ENCODE measurements at regions not wholly inside any gene's neighbourhood (a gene's known extent, or its start where the extent isn't known, plus 50 kb on each side); places are given as distances from the start of the nearest gene placed in this dataset.

DNA sequence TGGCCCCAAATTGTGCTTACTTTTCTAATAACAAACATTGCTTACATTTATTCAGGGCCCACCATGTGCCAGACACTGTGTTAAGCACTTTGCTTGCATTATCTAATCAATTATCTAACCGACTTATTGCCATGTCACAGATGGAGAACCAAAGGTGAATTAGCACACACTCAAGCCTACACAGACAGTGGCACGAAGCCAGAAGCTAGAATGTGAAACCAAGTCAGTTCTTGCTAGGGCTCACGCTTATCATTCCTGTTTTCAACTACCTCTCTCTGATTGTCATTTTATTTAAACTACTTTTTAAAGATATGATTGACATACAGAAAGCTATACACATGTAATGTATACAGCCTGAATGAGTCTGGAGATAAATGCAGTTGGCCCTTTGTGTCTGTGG is 215.7 kb upstream of the CFAP20DC start:
- WGBS, result 73% methylated on average over 3 of the region's 3 CpGs
- TF ChIP-seq ZBTB33 (IDR thresholded peaks at IDR 0.05), result no peak
- TF ChIP-seq HNF4A (conservative IDR thresholded peaks at IDR 0.05), result no peak
- no peak for TF ChIP-seq RAD21 (IDR thresholded peaks at IDR 0.05)
- no peak for TF ChIP-seq CTCF (IDR thresholded peaks at IDR 0.05; ENCODE audit: low read depth, low read length, missing input control)
- TF ChIP-seq FOXA2 (IDR thresholded peaks at IDR 0.05), result no peak
- TF ChIP-seq HNF4G (IDR thresholded peaks at IDR 0.05), result no peak
- TF ChIP-seq JUND (IDR thresholded peaks at IDR 0.05), result no peak
- no peak for TF ChIP-seq TAF1 (conservative IDR thresholded peaks at IDR 0.05)

GRCh38 chr3:59264366-59264765 is 214.5 kb upstream of the CFAP20DC start:
- Histone ChIP-seq H3K27me3 (ENCODE audit: control insufficient read depth in 4 of 4, insufficient read depth in 4 of 4, low read length in 3 of 4) (no peaks in the 10 kb centered on the region), H3K27ac (ENCODE audit: low read depth in 1 of 2, low read length in 2 of 2) (no peak overlapping the region), H3K36me3 (ENCODE audit: control insufficient read depth in 4 of 4, insufficient read depth in 3 of 4, low read depth in 1 of 4, low read length in 3 of 4) (no peaks in the 10 kb centered on the region), H3K9me3 (ENCODE audit: control insufficient read depth in 4 of 4, low read length in 3 of 4) (no peaks in the 10 kb centered on the region), H3K4me3 (ENCODE audit: low read depth in 1 of 3, low read length in 3 of 3) (no peak overlapping the region), H3K4me1 (ENCODE audit: control insufficient read depth in 4 of 4, insufficient read depth in 4 of 4, low read length in 3 of 4) (no peaks in the 10 kb centered on the region), H3K9ac (ENCODE audit: low read depth in 1 of 2, low read length in 2 of 2) (no peak overlapping the region)
- no peak for DNase-seq (ENCODE audit: low spot score)
- whole genome bisulfite sequencing, result 86% methylated on average over 2 of the region's 2 CpGs
- TF ChIP-seq RAD21 (IDR thresholded peaks at IDR 0.05) (peak in 1 of 2 donors; percentile 37), EGR1 (IDR thresholded peaks at IDR 0.05; ENCODE audit: low read depth in 2 of 2) (no peak), TAF1 (conservative IDR thresholded peaks at IDR 0.05) (no peak), SP1 (IDR thresholded peaks at IDR 0.05) (no peak)

More for the DNA sequence above, 215.7 kb upstream of the CFAP20DC start:
- no peak overlapping the region for H3K4me3 ChIP-seq (ENCODE audit: low read depth in 1 of 3, low read length in 3 of 3)
- H3K4me1 ChIP-seq (ENCODE audit: control insufficient read depth in 4 of 4, insufficient read depth in 4 of 4, low read length in 3 of 4), result no peaks in the 10 kb centered on the region
- H3K9me3 ChIP-seq (ENCODE audit: control insufficient read depth in 4 of 4, low read length in 3 of 4), result no peaks in the 10 kb centered on the region
- H3K27me3 ChIP-seq (ENCODE audit: control insufficient read depth in 4 of 4, insufficient read depth in 4 of 4, low read length in 3 of 4), result no peaks in the 10 kb centered on the region
- no peak for DNase-seq (ENCODE audit: low spot score)
- H3K27ac ChIP-seq (ENCODE audit: low read depth in 1 of 2, low read length in 2 of 2), result no peak overlapping the region
- no peak overlapping the region for H3K9ac ChIP-seq (ENCODE audit: low read depth in 1 of 2, low read length in 2 of 2)
- no peaks in the 10 kb centered on the region for H3K36me3 ChIP-seq (ENCODE audit: control insufficient read depth in 4 of 4, insufficient read depth in 3 of 4, low read depth in 1 of 4, low read length in 3 of 4)

GRCh38 chr3:59263152-59263551 is 213.3 kb upstream of the CFAP20DC start:
- 50% methylated on average over 3 of the region's 3 CpGs for WGBS

More at GRCh38 chr3:59263152-59263551, 213.3 kb upstream of the CFAP20DC start:
- no peak for DNase-seq (ENCODE audit: low spot score)
- H3K9ac ChIP-seq (ENCODE audit: low read depth in 1 of 2, low read length in 2 of 2), result no peak overlapping the region
- no peaks in the 10 kb centered on the region for H3K27me3 ChIP-seq (ENCODE audit: control insufficient read depth in 4 of 4, insufficient read depth in 4 of 4, low read length in 3 of 4)
- no peak overlapping the region for H3K4me3 ChIP-seq (ENCODE audit: low read depth in 1 of 3, low read length in 3 of 3)
- H3K27ac ChIP-seq (ENCODE audit: low read depth in 1 of 2, low read length in 2 of 2), result no peak overlapping the region
- no peaks in the 10 kb centered on the region for H3K36me3 ChIP-seq (ENCODE audit: control insufficient read depth in 4 of 4, insufficient read depth in 3 of 4, low read depth in 1 of 4, low read length in 3 of 4)
- H3K9me3 ChIP-seq (ENCODE audit: control insufficient read depth in 4 of 4, low read length in 3 of 4), result no peaks in the 10 kb centered on the region
- H3K4me1 ChIP-seq (ENCODE audit: control insufficient read depth in 4 of 4, insufficient read depth in 4 of 4, low read length in 3 of 4), result no peaks in the 10 kb centered on the region
- no peak for TF ChIP-seq RAD21 (IDR thresholded peaks at IDR 0.05)
- TF ChIP-seq, protein P1, sequence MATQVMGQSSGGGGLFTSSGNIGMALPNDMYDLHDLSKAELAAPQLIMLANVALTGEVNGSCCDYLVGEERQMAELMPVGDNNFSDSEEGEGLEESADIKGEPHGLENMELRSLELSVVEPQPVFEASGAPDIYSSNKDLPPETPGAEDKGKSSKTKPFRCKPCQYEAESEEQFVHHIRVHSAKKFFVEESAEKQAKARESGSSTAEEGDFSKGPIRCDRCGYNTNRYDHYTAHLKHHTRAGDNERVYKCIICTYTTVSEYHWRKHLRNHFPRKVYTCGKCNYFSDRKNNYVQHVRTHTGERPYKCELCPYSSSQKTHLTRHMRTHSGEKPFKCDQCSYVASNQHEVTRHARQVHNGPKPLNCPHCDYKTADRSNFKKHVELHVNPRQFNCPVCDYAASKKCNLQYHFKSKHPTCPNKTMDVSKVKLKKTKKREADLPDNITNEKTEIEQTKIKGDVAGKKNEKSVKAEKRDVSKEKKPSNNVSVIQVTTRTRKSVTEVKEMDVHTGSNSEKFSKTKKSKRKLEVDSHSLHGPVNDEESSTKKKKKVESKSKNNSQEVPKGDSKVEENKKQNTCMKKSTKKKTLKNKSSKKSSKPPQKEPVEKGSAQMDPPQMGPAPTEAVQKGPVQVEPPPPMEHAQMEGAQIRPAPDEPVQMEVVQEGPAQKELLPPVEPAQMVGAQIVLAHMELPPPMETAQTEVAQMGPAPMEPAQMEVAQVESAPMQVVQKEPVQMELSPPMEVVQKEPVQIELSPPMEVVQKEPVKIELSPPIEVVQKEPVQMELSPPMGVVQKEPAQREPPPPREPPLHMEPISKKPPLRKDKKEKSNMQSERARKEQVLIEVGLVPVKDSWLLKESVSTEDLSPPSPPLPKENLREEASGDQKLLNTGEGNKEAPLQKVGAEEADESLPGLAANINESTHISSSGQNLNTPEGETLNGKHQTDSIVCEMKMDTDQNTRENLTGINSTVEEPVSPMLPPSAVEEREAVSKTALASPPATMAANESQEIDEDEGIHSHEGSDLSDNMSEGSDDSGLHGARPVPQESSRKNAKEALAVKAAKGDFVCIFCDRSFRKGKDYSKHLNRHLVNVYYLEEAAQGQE (IDR thresholded peaks at IDR 0.05), result no peak
- no peak for TF ChIP-seq RXRA (IDR thresholded peaks at IDR 0.05)
- no peak for TF ChIP-seq ZBTB33 (IDR thresholded peaks at IDR 0.05)
- TF ChIP-seq YY1 (IDR thresholded peaks at IDR 0.05), result no peak
- no peak for TF ChIP-seq FOXA2 (IDR thresholded peaks at IDR 0.05)
